Stimulated activated naive CD8-positive, alpha-beta T cell treated with anti-CD3 and anti-CD28 coated beads, Interleukin-15, Interleukin-2, amounts not matched to agents 100 U/mL and 50 U/mL, for 24 hours (primary cell): ENCODE measurements at regions not wholly inside any gene's neighbourhood (a gene's known extent, or its start where the extent isn't known, plus 50 kb on each side); places are given as distances from the start of the nearest gene placed in this dataset.

Experiments
- ATAC-seq: fragments of 150-1000 bp; cut with Tn5 transposase; one replicate; pipeline ENCODE4 v1.10.0; 2021
- DNase-seq: peaks from one replicate; pipeline ENCODE4 v3.0.0; 2021

GRCh38 chr7:16320099-16320660, 101.2 kb downstream of the CRPPA start:
- no peak for DNase-seq

GRCh38 chr7:16318989-16319915, 102.1 kb downstream of the CRPPA start:
- ATAC-seq (no peak), DNase-seq (no peak)

More at GRCh38 chr7:16320099-16320660, 101.2 kb downstream of the CRPPA start:
- no peak for ATAC-seq

DNA sequence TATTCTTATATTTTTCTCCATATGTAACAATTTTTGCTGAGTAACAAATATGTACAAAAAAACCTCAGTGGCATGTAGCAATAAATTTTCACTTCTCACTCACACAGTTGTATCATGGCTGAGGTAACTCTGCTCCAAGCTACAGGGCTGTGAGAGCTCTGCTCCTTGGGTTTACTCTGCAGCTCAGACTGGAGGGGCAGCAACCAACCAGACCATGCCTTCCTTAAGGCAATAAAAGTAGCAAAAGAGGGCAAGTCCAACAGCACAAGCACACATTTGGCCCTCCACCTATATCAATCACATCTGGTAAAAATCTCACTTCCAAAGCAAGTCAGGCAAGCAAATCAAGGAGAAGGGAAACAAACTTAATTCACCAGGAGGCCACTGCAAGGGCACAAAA, 102.9 kb downstream of the CRPPA start:
- ATAC-seq (no peak), DNase-seq (no peak)

GRCh38 chr7:16317406-16317805, 103.9 kb downstream of the CRPPA start:
- no peak for DNase-seq
- no peak for ATAC-seq

DNA sequence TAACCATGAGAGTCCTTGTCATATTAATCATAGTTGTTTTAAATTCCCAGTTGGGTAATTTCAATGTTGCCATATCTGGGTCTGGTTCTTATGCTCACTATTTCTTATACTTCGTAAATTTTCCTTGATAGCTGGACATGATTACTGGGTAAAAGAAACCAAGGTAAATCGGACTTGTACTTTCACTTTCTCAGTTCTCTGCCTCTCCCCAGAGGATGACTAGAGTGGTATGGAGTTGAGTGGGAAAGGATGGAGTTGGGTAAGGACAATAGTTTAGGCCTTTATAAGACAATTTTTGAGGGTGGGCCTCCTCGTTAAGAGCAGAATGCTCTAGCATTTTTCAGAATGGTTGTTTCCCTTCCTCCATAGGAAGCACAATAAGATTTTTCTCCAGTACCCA, 106.1 kb downstream of the CRPPA start:
- ATAC-seq = no peak
- no peak for DNase-seq

GRCh38 chr7:16309129-16309528, 112.2 kb downstream of the CRPPA start:
- DNase-seq (no peak), ATAC-seq (no peak)

DNA sequence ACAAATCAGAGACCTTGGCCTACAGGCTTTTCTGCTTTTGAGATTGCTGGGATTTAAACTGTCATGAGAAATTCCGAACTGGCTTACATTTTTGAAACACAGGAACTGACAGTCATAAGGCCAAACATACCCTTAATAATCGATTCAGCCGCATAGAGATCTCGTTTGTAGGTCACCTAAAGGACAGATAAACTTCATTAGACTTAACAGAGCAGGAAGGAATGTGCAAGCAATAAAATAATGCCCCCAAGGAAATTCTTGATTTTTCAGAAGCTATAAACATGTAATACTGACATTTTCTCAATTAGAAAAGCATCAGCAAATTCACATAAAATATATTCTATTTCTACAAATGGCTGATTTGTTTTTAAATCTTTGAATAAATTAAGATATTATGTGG, 120.0 kb downstream of the CRPPA start:
- no peak for DNase-seq
- ATAC-seq = no peak

DNA sequence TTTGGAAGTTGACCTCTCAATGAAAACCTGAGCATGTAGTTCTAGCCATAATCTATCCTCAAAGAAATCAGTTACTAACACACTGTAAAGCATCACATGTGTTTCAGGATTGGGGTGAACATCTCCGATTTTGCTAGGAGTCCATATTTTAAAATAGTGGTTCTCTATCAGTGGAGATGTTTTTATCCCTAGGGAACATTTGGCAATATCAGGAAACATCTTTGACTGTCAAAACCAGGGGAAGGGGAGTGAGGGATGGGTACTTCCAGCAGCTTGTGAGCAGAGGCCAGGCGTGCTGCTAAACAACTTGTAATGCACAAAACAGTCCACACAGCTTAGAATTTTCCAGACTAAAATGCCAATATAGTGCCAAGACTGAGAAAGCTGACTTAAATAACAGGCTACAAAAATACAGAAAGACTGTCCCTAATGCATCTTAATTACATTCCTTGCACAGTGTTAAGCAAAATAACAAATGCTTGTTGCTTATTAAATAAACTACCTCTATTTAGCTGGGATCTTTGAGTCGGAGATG, 120.9 kb downstream of the CRPPA start:
- DNase-seq (no peak), ATAC-seq (no peak)

- ATAC-seq = no peak
Observed at GRCh38 chr7:16299853-16300252, 121.5 kb downstream of the CRPPA start.

GRCh38 chr7:16298221-16298620, 123.1 kb downstream of the CRPPA start:
- ATAC-seq = no peak
- DNase-seq = no peak

More at GRCh38 chr7:16299853-16300252, 121.5 kb downstream of the CRPPA start:
- no peak for DNase-seq

DNA sequence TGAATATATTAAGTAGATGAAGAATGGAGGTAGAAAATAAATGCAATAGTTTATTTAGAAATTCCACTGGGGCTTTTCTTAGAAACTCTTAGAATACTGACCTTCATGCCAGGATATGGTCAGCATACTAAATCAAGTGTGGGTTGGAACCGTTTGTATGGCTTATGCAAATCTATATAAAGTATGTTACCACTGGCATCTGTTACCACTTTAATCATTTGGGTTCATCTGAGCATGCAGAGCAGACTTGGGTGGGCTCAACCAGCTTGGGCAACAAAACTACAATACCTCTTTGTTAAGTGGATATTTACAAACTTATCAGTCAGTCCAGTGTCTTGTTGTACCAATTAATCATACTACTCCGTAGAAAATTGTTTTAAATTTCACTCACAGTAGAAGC, 125.8 kb downstream of the CRPPA start:
- no peak for ATAC-seq
- no peak for DNase-seq

DNA sequence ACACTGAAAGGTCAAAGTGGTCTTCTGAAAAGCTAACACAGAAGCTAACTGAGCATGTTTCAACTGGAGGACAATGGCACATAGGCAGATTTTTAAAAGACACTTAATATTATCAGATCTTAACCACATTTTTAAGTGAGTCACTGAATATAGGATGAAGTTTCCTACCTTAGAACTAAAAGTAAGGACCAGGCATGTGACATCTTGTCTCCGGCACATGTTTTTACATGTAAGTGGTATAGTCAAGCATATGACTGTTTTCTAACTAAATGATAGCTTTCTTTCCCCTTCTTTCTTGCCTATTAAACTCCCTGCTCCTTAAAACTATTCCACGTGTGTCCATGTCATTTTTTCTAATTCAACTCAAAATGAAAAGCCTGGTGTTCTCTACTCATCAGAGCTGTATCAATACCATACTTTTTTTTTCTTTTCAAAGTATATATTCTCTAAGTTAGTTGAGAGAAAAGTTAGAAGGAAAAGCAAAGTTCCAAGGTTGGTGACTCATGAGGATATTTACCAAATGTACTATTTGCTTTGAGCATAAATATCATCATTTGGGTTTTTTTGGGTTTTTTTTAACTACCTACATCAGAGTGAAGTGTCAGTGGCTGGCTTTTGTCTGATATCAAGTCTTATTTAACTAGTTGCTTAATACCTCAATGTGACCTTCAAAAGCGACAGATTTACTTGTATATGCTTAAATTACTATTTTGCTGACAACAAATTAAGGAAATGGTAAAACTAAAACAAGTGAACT, 127.5 kb downstream of the CRPPA start:
- no peak for DNase-seq
- ATAC-seq = no peak

- DNase-seq (no peak), ATAC-seq (no peak)
Observed at GRCh38 chr7:16284581-16284980, 136.8 kb downstream of the CRPPA start.

DNA sequence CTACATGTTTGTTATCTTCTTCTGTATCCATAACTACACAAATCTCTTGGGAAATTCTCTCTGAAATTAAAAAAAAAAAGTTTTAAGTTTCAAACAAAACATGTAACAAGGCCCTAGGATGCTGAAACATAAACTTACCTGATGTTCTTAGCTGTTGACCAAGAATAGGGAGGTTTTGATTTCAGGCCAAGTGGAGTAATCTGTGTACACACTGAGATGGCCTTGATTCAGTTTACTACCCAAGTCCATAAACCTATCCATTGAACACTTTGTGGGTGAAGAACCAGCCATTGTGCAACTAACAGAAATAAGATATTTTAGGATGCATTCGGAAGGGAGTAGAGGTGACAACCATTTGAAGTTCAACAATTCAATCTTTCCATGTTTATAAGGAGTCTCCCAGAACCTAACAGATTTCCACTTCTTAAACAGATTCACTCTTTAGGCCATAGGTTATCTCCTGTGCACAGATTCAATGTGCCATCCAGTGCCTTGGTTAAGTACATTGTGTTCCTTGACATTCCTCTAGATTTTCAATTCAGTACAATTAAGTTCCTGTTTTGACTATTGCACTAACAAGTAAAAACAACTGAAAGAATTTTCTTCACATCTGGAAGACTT, 143.1 kb downstream of the CRPPA start:
- ATAC-seq (no peak), DNase-seq (no peak)

DNA sequence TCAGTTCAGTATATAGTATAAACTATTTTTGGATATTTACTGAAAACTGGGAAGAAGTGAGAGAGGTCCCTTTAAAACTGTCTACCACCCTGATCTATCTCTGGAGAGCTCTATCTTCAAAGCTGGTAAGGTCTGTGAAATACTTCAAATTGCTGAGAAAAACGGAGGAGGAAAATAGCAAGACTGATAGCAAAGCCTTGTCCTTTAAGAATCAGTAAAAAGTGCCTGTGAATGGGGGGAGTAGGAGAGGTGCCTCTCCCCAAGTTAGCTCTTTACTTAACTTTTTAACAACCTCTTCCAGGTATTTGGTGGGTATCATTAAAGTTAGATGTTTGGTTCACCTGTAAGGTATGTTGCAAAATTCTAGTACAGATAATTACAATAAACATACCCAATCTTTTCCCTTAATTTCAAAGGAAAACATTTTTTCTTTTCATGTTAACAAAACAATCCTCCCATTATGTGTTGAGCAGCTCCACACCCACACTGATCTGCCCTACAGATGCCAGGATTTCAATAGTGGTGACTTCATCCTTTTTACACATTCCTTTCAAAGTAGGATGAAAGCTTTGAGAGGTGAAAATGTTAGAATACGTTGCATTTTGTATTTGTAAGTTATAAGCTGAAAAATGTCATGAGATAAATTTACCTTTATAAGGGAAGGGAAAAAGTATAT, 149.2 kb downstream of the CRPPA start:
- ATAC-seq = no peak
- no peak for DNase-seq

GRCh38 chr7:16271355-16271915, 149.9 kb downstream of the CRPPA start:
- DNase-seq (no peak), ATAC-seq (no peak)

GRCh38 chr7:16270844-16271243, 150.5 kb downstream of the CRPPA start:
- no peak for ATAC-seq
- DNase-seq = no peak

- no peak for ATAC-seq
- DNase-seq = no peak
Observed at GRCh38 chr7:16268821-16269768, 152.2 kb downstream of the CRPPA start.

GRCh38 chr7:16267953-16268820, 153.2 kb downstream of the CRPPA start:
- no peak for ATAC-seq
- no peak for DNase-seq
